ENCODE measurements at regions not wholly inside any gene's neighbourhood (a gene's known extent, or its start where the extent isn't known, plus 50 kb on each side); places are given as distances from the start of the nearest gene placed in this dataset.

DNA sequence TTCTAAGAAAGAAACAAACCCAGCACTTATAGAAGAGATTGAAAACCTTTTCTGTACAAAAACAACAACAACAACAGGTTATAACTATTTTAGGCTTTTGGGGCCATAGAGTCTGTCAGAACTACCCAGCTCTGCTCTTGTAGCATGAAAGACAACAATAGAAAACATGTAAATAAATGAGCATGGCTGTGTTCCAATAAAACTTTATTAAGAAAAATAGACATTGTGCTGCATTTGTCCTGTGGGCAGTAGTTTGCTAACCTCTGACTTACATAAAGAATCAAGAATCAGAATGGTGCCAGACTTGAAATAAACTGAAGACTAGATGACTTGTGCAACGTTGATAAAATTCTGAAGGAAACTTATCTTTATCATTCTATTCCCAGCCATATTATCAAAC, 617.5 kb downstream of the DIAPH3 start:
- 99% methylated on average over 1 of the region's 1 CpG for WGBS

DNA sequence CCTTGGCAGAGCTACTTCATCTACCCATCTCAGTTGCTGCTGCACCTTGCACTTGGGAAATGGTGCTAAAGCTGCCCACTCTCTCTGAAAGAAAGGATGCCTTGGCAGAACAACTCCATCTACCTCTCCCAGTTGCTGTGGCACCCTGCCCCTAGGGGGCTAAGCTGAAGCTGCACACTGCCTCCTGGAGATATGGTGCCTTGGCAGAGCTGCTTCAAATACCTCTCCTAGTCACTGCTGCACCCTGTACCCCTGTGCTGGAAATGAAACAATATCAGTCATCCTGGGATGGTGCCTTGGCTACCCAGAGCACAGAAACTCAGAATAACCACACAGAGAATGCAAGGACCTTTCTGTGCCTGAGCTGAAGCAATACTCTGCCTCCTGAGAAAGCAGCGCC, 615.8 kb downstream of the DIAPH3 start:
- 98% methylated on average over 1 of the region's 1 CpG for WGBS
- no peak overlapping the region for H3K27ac ChIP-seq (ENCODE audit: low read depth in 1 of 2, low read length in 1 of 2)
- H3K4me1 ChIP-seq (ENCODE audit: control insufficient read depth in 2 of 2, insufficient read depth in 2 of 2, low read length in 2 of 2): no peaks in the 10 kb centered on the region
- DNase-seq (ENCODE audit: low read depth in 6 of 9, low spot score in 9 of 9): no peak
- peaks cover 0 to 4% of the 10 kb centered on the region in 2 donors for H3K9me3 ChIP-seq (ENCODE audit: control insufficient read depth in 2 of 2, insufficient read depth in 1 of 2, low read length in 1 of 2)
- no peaks in the 10 kb centered on the region for H3K36me3 ChIP-seq (ENCODE audit: control insufficient read depth in 2 of 2, insufficient read depth in 2 of 2, low read length in 1 of 2)
- H3K4me3 ChIP-seq (ENCODE audit: low read length in 2 of 2): no peak overlapping the region
- no peaks in the 10 kb centered on the region for H3K27me3 ChIP-seq (ENCODE audit: control insufficient read depth in 2 of 2, insufficient read depth in 1 of 2, low read length in 1 of 2)

More for the DNA sequence above, 617.5 kb downstream of the DIAPH3 start:
- H3K4me3 ChIP-seq (ENCODE audit: low read length in 2 of 2): no peak overlapping the region
- DNase-seq (ENCODE audit: low read depth in 6 of 9, low spot score in 9 of 9): no peak
- no peak overlapping the region for H3K27ac ChIP-seq (ENCODE audit: low read depth in 1 of 2, low read length in 1 of 2)
- H3K36me3 ChIP-seq (ENCODE audit: control insufficient read depth in 2 of 2, insufficient read depth in 2 of 2, low read length in 1 of 2): no peaks in the 10 kb centered on the region
- H3K4me1 ChIP-seq (ENCODE audit: control insufficient read depth in 2 of 2, insufficient read depth in 2 of 2, low read length in 2 of 2): no peaks in the 10 kb centered on the region
- H3K27me3 ChIP-seq (ENCODE audit: control insufficient read depth in 2 of 2, insufficient read depth in 1 of 2, low read length in 1 of 2): no peaks in the 10 kb centered on the region
- peaks cover 0 to 4% of the 10 kb centered on the region in 2 donors for H3K9me3 ChIP-seq (ENCODE audit: control insufficient read depth in 2 of 2, insufficient read depth in 1 of 2, low read length in 1 of 2)

DNA sequence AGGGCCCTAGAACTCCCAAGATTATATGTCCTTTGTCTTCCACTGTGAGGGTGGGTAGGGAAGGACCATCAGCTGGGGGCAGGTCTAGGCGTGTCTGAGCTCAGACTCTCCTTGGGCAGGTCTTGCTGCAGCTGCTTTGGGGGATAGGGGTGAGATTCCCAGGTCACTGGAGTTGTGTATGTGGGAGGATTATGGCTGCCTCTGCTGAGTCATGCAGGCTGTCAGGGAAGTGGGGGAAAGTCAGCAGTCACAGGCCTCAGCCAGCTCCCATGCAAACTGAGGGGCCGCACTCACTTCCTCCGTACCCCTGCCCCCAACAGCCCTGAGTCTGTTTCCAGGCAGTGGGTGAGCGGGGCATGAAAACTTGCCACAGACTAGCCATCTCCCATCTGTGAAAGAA, 600.8 kb downstream of the DIAPH3 start:
- Histone ChIP-seq H3K27ac (ENCODE audit: low read depth in 1 of 2, low read length in 1 of 2) (no peak overlapping the region), H3K4me3 (ENCODE audit: low read length in 2 of 2) (no peak overlapping the region), H3K36me3 (ENCODE audit: control insufficient read depth in 2 of 2, insufficient read depth in 2 of 2, low read length in 1 of 2) (no peaks in the 10 kb centered on the region), H3K9me3 (ENCODE audit: control insufficient read depth in 2 of 2, insufficient read depth in 1 of 2, low read length in 1 of 2) (peaks cover 1 to 10% of the 10 kb centered on the region in 2 donors), H3K4me1 (ENCODE audit: control insufficient read depth in 2 of 2, insufficient read depth in 2 of 2, low read length in 2 of 2) (no peaks in the 10 kb centered on the region), H3K27me3 (ENCODE audit: control insufficient read depth in 2 of 2, insufficient read depth in 1 of 2, low read length in 1 of 2) (no peaks in the 10 kb centered on the region)
- 96% methylated on average over 4 of the region's 4 CpGs for WGBS
- DNase-seq (ENCODE audit: low read depth in 6 of 9, low spot score in 9 of 9): no peak

DNA sequence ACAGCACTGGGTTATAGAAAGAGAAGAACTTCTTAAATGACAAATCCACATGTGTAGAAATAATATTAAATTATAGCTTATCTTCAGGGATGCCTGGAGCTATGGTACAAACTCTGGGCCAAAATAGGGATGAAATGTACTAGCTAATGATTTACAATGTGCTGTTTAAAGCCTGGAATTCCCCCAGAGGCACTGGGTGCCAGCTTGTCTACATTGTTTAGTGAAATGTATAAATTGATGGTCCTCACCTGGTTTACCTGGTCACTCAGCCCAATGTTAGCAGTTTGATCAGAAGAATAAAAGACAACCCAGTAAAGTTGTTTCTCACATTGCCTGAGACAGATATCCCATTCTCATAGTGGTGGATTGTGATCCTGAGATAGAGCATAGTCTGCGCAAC, 597.2 kb downstream of the DIAPH3 start:
- Histone ChIP-seq H3K4me3 (ENCODE audit: low read length in 2 of 2) (no peak overlapping the region), H3K36me3 (ENCODE audit: control insufficient read depth in 2 of 2, insufficient read depth in 2 of 2, low read length in 1 of 2) (no peaks in the 10 kb centered on the region), H3K27me3 (ENCODE audit: control insufficient read depth in 2 of 2, insufficient read depth in 1 of 2, low read length in 1 of 2) (no peaks in the 10 kb centered on the region), H3K27ac (ENCODE audit: low read depth in 1 of 2, low read length in 1 of 2) (no peak overlapping the region), H3K9me3 (ENCODE audit: control insufficient read depth in 2 of 2, insufficient read depth in 1 of 2, low read length in 1 of 2) (peaks cover 1 to 10% of the 10 kb centered on the region in 2 donors), H3K4me1 (ENCODE audit: control insufficient read depth in 2 of 2, insufficient read depth in 2 of 2, low read length in 2 of 2) (no peaks in the 10 kb centered on the region)
- no peak for DNase-seq (ENCODE audit: low read depth in 6 of 9, low spot score in 9 of 9)
- WGBS: 97% methylated on average over 1 of the region's 1 CpG

DNA sequence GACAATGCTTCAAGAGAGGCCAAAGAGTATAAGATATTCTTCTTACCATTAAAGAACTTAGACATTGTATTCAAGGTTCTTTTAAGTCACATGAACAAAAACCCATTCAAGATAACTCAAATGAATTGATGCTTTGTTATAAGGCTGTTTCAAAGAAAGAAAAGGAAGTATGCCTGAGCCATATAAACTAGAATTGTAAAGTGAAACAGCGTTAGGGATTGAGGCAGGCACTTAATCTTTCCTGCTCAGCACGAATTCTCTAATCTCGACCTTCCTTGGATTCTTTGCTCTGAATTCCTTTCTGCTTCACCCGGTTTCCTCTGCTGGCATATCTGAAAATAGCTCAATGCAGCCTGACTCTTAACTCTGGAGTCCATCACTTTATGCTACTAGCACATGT, 595.4 kb downstream of the DIAPH3 start:
- H3K36me3 ChIP-seq (ENCODE audit: control insufficient read depth in 2 of 2, insufficient read depth in 2 of 2, low read length in 1 of 2): no peaks in the 10 kb centered on the region
- no peak overlapping the region for H3K4me3 ChIP-seq (ENCODE audit: low read length in 2 of 2)
- no peaks in the 10 kb centered on the region for H3K27me3 ChIP-seq (ENCODE audit: control insufficient read depth in 2 of 2, insufficient read depth in 1 of 2, low read length in 1 of 2)
- no peak for DNase-seq (ENCODE audit: low read depth in 6 of 9, low spot score in 9 of 9)
- 72% methylated on average over 4 of the region's 4 CpGs for WGBS
- H3K4me1 ChIP-seq (ENCODE audit: control insufficient read depth in 2 of 2, insufficient read depth in 2 of 2, low read length in 2 of 2): no peaks in the 10 kb centered on the region
- H3K9me3 ChIP-seq (ENCODE audit: control insufficient read depth in 2 of 2, insufficient read depth in 1 of 2, low read length in 1 of 2): peaks cover 0 to 3% of the 10 kb centered on the region in 2 donors
- no peak overlapping the region for H3K27ac ChIP-seq (ENCODE audit: low read depth in 1 of 2, low read length in 1 of 2)

DNA sequence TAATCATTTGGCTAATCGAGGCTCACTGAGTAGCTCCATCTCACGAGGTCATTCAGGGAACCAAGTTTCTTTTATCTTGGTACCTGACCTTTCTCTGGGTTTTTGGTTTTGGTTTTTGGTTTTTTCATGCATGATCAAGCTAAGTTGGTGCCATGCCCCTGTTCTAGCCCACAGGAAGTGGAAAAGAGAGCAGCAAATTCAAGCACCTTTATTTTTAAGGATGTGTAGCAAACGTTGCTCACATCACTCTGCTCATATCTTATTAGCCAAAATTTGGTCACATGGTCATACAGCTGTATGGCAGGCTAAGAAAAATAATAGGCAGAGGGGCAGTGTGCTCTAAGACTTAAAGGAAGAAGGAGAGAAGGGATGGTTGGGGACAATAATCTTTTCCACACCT, 593.5 kb downstream of the DIAPH3 start:
- WGBS: 54% methylated on average over 3 of the region's 3 CpGs
- no peaks in the 10 kb centered on the region for H3K36me3 ChIP-seq (ENCODE audit: control insufficient read depth in 2 of 2, insufficient read depth in 2 of 2, low read length in 1 of 2)

DNA sequence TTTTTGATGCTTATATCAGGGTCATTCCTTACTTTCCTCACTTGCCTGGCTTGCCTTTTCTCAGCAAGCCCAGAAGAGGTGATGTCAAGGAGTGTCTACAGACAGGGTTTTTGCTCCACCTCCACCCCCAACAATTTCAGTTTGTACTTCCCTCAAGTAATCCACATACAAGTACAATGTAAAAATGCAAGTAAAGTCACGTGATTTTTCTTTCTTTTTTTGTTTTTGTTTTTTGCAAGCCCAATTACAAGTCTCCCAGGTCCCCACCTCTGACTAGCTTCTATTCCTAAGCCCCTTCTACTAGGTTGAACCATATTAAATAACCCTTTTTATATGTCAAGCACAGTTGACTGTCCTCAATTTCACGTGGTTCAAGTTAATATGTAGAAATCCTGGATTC, 579.6 kb downstream of the DIAPH3 start:
- 81% methylated on average over 2 of the region's 2 CpGs for WGBS
- DNase-seq (ENCODE audit: low read depth in 6 of 9, low spot score in 9 of 9): no peak
- H3K9me3 ChIP-seq (ENCODE audit: control insufficient read depth in 2 of 2, insufficient read depth in 1 of 2, low read length in 1 of 2): no peaks in the 10 kb centered on the region

More for the DNA sequence above, 593.5 kb downstream of the DIAPH3 start:
- DNase-seq (ENCODE audit: low read depth in 6 of 9, low spot score in 9 of 9): no peak
- H3K27ac ChIP-seq (ENCODE audit: low read depth in 1 of 2, low read length in 1 of 2): no peak overlapping the region
- no peaks in the 10 kb centered on the region for H3K27me3 ChIP-seq (ENCODE audit: control insufficient read depth in 2 of 2, insufficient read depth in 1 of 2, low read length in 1 of 2)
- H3K4me3 ChIP-seq (ENCODE audit: low read length in 2 of 2): no peak overlapping the region
- H3K4me1 ChIP-seq (ENCODE audit: control insufficient read depth in 2 of 2, insufficient read depth in 2 of 2, low read length in 2 of 2): no peaks in the 10 kb centered on the region
- no peaks in the 10 kb centered on the region for H3K9me3 ChIP-seq (ENCODE audit: control insufficient read depth in 2 of 2, insufficient read depth in 1 of 2, low read length in 1 of 2)

DNA sequence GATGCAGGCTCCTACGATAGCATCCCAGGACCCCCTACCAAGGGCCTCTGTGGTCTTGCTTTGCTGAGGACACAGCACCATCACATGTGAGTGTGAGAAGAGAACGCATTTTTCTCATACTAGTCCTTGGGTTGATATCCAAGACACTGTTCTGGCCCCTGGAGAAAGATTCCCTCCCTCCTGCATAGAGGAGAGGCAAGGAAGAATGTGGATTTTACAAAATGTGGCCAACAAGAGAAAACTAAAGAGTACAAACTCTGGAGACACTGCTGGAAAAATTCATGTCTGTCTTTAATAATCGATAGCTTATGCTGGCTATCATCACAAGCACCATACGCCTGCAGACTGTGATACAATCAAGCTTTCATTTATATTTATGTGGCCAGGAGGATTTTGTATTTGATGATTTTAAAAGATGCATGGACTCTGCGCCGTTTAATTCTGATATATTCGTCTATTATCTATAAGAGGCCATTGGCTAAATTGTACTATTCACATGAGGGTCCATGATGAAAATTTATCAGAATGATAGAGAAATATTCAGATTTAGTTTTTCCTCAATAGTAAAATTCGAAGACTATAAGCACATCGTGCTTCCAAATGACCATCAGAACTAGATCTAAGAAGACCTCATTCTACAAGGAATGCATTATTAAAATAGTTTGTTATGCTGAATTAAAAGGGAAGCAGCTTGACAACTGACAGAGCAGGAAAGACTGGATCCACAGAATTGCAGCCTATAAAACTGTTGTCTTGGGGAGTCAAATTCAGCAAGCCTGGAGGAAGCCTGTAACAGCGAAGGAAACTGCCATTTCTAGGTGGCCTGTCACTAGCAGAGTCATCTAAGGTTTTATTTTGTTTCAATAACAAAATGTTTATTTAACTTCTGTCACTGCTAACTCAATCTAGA, 578.7 kb downstream of the DIAPH3 start:
- 84% methylated on average over 10 of the region's 10 CpGs for WGBS
- no peaks in the 10 kb centered on the region for H3K4me1 ChIP-seq (ENCODE audit: control insufficient read depth in 2 of 2, insufficient read depth in 2 of 2, low read length in 2 of 2)
- no peaks in the 10 kb centered on the region for H3K9me3 ChIP-seq (ENCODE audit: control insufficient read depth in 2 of 2, insufficient read depth in 1 of 2, low read length in 1 of 2)
- H3K27me3 ChIP-seq (ENCODE audit: control insufficient read depth in 2 of 2, insufficient read depth in 1 of 2, low read length in 1 of 2): no peaks in the 10 kb centered on the region
- no peak overlapping the region for H3K27ac ChIP-seq (ENCODE audit: low read depth in 1 of 2, low read length in 1 of 2)
- no peaks in the 10 kb centered on the region for H3K36me3 ChIP-seq (ENCODE audit: control insufficient read depth in 2 of 2, insufficient read depth in 2 of 2, low read length in 1 of 2)
- H3K4me3 ChIP-seq (ENCODE audit: low read length in 2 of 2): no peak overlapping the region
- no peak for DNase-seq (ENCODE audit: low read depth in 6 of 9, low spot score in 9 of 9)

More for the DNA sequence above, 579.6 kb downstream of the DIAPH3 start:
- no peak overlapping the region for H3K4me3 ChIP-seq (ENCODE audit: low read length in 2 of 2)
- H3K27me3 ChIP-seq (ENCODE audit: control insufficient read depth in 2 of 2, insufficient read depth in 1 of 2, low read length in 1 of 2): no peaks in the 10 kb centered on the region
- H3K27ac ChIP-seq (ENCODE audit: low read depth in 1 of 2, low read length in 1 of 2): no peak overlapping the region
- no peaks in the 10 kb centered on the region for H3K36me3 ChIP-seq (ENCODE audit: control insufficient read depth in 2 of 2, insufficient read depth in 2 of 2, low read length in 1 of 2)
- H3K4me1 ChIP-seq (ENCODE audit: control insufficient read depth in 2 of 2, insufficient read depth in 2 of 2, low read length in 2 of 2): no peaks in the 10 kb centered on the region

DNA sequence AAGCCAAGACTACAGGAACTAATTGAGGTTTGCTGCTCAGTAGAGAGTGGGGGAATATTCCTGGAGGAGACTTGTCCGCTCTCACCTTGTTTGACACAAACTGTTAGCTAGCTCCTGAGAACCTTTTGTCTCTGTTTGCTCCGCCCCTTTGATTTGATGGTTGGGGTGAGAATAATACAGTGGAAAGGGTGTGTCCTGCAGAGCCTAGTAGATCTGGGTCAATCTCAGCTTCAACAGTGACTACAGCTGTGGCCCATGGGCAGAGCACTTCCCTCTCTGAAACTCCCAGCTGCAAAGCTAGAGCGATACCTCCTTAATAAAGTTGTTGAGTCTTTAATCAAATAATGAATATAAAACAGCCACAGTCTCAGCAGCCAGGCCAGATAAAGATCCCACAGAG, 576.7 kb downstream of the DIAPH3 start:
- no peaks in the 10 kb centered on the region for H3K36me3 ChIP-seq (ENCODE audit: control insufficient read depth in 2 of 2, insufficient read depth in 2 of 2, low read length in 1 of 2)
- no peaks in the 10 kb centered on the region for H3K27me3 ChIP-seq (ENCODE audit: control insufficient read depth in 2 of 2, insufficient read depth in 1 of 2, low read length in 1 of 2)
- WGBS: 67% methylated on average over 3 of the region's 3 CpGs
- H3K9me3 ChIP-seq (ENCODE audit: control insufficient read depth in 2 of 2, insufficient read depth in 1 of 2, low read length in 1 of 2): peaks cover 0 to 2% of the 10 kb centered on the region in 2 donors
- H3K27ac ChIP-seq (ENCODE audit: low read depth in 1 of 2, low read length in 1 of 2): no peak overlapping the region
- H3K4me3 ChIP-seq (ENCODE audit: low read length in 2 of 2): no peak overlapping the region
- no peak for DNase-seq (ENCODE audit: low read depth in 6 of 9, low spot score in 9 of 9)
- no peaks in the 10 kb centered on the region for H3K4me1 ChIP-seq (ENCODE audit: control insufficient read depth in 2 of 2, insufficient read depth in 2 of 2, low read length in 2 of 2)

Data from thymus (tissue), 11 donors.